Neural progenitor cell (in vitro differentiated cells): ENCODE measurements at regions not wholly inside any gene's neighbourhood (a gene's known extent, or its start where the extent isn't known, plus 50 kb on each side); places are given as distances from the start of the nearest gene placed in this dataset.

Experiments used
- DNase-seq: peaks from one replicate; pipeline ENCODE4 v3.0.0-alpha.2; 2016; ENCODE audit warnings: low spot score
- H2AFZ ChIP-seq: fragments of 200-600 bp; sonication (generic); replicated peaks from 2 replicates; pipeline ENCODE4 v1.6.1; 2016; ENCODE audit warnings: antibody characterized with exemption
- H3F3A ChIP-seq: fragments of 200-600 bp; sonication (generic); 2 replicates; pipeline ENCODE4 v1.6.1; 2016; ENCODE audit warnings: antibody characterized with exemption, low read depth
- H3K27ac ChIP-seq: fragments of 200-600 bp; sonication (generic); 2 replicates; pipeline ENCODE4 v1.5.1; 2016; ENCODE audit warnings: mild to moderate bottlenecking
- H3K27me3 ChIP-seq: fragments of 200-600 bp; sonication (generic); 2 replicates; pipeline ENCODE4 v1.6.1; 2016; ENCODE audit warnings: mild to moderate bottlenecking, moderate library complexity
- H3K36me3 ChIP-seq: fragments of 200-600 bp; sonication (generic); 2 replicates; pipeline ENCODE4 v1.5.1; 2016
- H3K4me1 ChIP-seq: fragments of 200-600 bp; sonication (generic); 2 replicates; pipeline ENCODE4 v1.6.1; 2016; ENCODE audit warnings: mixed run types
- H3K4me2 ChIP-seq: fragments of 200-600 bp; sonication (generic); 2 replicates; pipeline ENCODE4 v1.6.1; 2016
- H3K4me3 ChIP-seq: fragments of 200-600 bp; sonication (generic); 2 replicates; pipeline ENCODE4 v1.5.1; 2016
- H3K79me2 ChIP-seq: fragments of 200-600 bp; sonication (generic); 2 replicates; pipeline ENCODE4 v1.6.1; 2016; ENCODE audit warnings: low read depth
- H3K9ac ChIP-seq: fragments of 200-600 bp; sonication (generic); 2 replicates; pipeline ENCODE4 v1.6.1; 2016
- H3K9me3 ChIP-seq: fragments of 200-600 bp; sonication (generic); 2 replicates; pipeline ENCODE4 v1.5.1; 2016; ENCODE audit warnings: low read depth
- H4K20me1 ChIP-seq: fragments of 200-600 bp; sonication (generic); 2 replicates; pipeline ENCODE4 v1.6.1; 2016; ENCODE audit warnings: low read depth
- H3K27ac Mint-ChIP-seq: 3 replicates; pipeline ENCODE4 v1.8.0; 2021; ENCODE audit warnings: mixed read lengths
- H3K27me3 Mint-ChIP-seq: 2 replicates; pipeline ENCODE4 v1.8.0; 2022; ENCODE audit warnings: low read depth, mild to moderate bottlenecking, inconsistent platforms, moderate library complexity, mixed read lengths; ENCODE audit not compliant: insufficient read depth
- H3K36me3 Mint-ChIP-seq: 3 replicates; pipeline ENCODE4 v1.8.0; 2021; ENCODE audit warnings: mixed read lengths
- H3K4me1 Mint-ChIP-seq: 3 replicates; pipeline ENCODE4 v1.8.0; 2021; ENCODE audit warnings: mixed read lengths
- H3K4me3 Mint-ChIP-seq: 3 replicates; pipeline ENCODE4 v1.8.0; 2021; ENCODE audit warnings: mild to moderate bottlenecking, moderate library complexity, mixed read lengths
- H3K9me3 Mint-ChIP-seq: 3 replicates; pipeline ENCODE4 v1.8.0; 2020; ENCODE audit warnings: mixed read lengths
- EZH2 ChIP-seq: fragments of 200-600 bp; sonication (generic); IDR thresholded peaks from 2 replicates; pipeline ENCODE4 v1.6.1; 2017; ENCODE audit warnings: antibody characterized with exemption, mild to moderate bottlenecking, moderate library complexity
- EZH2phosphoT487 ChIP-seq: fragments of 200-600 bp; sonication (generic); IDR thresholded peaks from 2 replicates; pipeline ENCODE4 v1.6.1; 2017; ENCODE audit warnings: antibody characterized with exemption
- TF ChIP-seq, protein P1 (sequence below): fragments of 200-600 bp; sonication (generic); IDR thresholded peaks from 2 replicates; pipeline ENCODE4 v1.5.1; 2017; ENCODE audit warnings: antibody characterized with exemption, mild to moderate bottlenecking

DNA sequence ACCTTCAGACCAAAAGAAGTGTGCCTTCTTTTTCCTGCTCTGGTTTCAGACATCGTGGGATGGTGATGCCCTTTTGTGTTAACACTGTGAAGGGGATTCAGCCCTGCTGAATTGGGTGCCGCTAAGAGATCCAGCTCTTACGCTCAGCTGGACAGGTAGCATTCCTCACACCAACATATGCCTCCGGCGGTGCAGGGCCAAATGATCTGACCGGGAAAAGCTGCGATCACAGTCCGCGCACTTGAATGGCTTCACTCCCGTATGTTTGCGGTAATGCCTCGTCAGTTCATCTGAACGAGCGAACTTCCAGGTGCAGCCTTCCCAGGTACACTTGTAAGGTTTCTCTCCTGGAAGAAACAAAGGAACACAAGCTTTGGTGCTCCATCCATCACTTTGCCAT is 438.9 kb downstream of the KLF12 start:
- H4K20me1 ChIP-seq: no peaks in the 10 kb centered on the region
- no peaks in the 10 kb centered on the region for H3K27me3 ChIP-seq
- no peaks in the 10 kb centered on the region for H3K36me3 ChIP-seq
- H3K79me2 ChIP-seq: no peaks in the 10 kb centered on the region
- no peaks in the 10 kb centered on the region for H3K9me3 ChIP-seq
- peaks cover 12% of the 10 kb centered on the region for H3K4me1 ChIP-seq
- no peak for DNase-seq
- TF ChIP-seq, protein P1, sequence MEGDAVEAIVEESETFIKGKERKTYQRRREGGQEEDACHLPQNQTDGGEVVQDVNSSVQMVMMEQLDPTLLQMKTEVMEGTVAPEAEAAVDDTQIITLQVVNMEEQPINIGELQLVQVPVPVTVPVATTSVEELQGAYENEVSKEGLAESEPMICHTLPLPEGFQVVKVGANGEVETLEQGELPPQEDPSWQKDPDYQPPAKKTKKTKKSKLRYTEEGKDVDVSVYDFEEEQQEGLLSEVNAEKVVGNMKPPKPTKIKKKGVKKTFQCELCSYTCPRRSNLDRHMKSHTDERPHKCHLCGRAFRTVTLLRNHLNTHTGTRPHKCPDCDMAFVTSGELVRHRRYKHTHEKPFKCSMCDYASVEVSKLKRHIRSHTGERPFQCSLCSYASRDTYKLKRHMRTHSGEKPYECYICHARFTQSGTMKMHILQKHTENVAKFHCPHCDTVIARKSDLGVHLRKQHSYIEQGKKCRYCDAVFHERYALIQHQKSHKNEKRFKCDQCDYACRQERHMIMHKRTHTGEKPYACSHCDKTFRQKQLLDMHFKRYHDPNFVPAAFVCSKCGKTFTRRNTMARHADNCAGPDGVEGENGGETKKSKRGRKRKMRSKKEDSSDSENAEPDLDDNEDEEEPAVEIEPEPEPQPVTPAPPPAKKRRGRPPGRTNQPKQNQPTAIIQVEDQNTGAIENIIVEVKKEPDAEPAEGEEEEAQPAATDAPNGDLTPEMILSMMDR: no peak
- TF ChIP-seq EZH2phosphoT487 (no peak), EZH2 (no peak)
- Mint-ChIP-seq H3K36me3 (peaks cover 19% of the 10 kb centered on the region), H3K27me3 (peaks cover 2% of the 10 kb centered on the region), H3K9me3 (no peaks in the 10 kb centered on the region), H3K27ac (no peak overlapping the region), H3K4me3 (no peak overlapping the region), H3K4me1 (peaks cover 3% of the 10 kb centered on the region)
- no peak overlapping the region for H3K4me2 ChIP-seq
- H3K27ac ChIP-seq: no peak overlapping the region
- peaks cover 4% of the 10 kb centered on the region for H3F3A ChIP-seq
- no peak overlapping the region for H3K4me3 ChIP-seq
- H2AFZ ChIP-seq: no peak overlapping the region
- no peak overlapping the region for H3K9ac ChIP-seq

DNA sequence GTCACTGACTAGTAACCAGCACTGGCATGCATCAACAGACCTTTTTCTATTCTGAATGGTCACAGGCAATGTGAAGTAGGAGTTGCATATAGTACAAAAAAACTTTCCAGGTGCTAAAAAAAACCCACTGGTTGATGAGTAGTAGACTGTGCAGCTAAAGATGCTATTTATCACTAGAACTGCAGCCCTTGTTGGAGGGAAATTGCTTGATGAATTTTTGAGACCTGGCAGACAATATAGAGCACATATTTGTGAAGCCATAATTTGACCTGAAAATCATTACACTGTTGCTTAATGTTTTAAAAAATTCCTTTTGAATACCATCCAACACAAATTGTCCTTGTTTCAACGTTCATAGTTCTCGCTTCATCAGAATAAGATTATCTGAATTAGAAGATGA is 441.0 kb downstream of the KLF12 start:
- Mint-ChIP-seq H3K4me1 (peaks cover 3% of the 10 kb centered on the region), H3K27ac (no peak overlapping the region), H3K36me3 (peaks cover 19% of the 10 kb centered on the region), H3K27me3 (peaks cover 2% of the 10 kb centered on the region), H3K9me3 (no peaks in the 10 kb centered on the region), H3K4me3 (no peak overlapping the region)
- H3K9me3 ChIP-seq: no peaks in the 10 kb centered on the region
- peaks cover 4% of the 10 kb centered on the region for H3F3A ChIP-seq
- H3K4me1 ChIP-seq: peaks cover 17% of the 10 kb centered on the region
- H4K20me1 ChIP-seq: no peaks in the 10 kb centered on the region
- no peak overlapping the region for H3K4me3 ChIP-seq
- no peak for DNase-seq
- TF ChIP-seq, protein P1: no peak
- TF ChIP-seq EZH2 (no peak), EZH2phosphoT487 (no peak)
- no peaks in the 10 kb centered on the region for H3K27me3 ChIP-seq
- H3K4me2 ChIP-seq: no peak overlapping the region
- H2AFZ ChIP-seq: no peak overlapping the region
- no peaks in the 10 kb centered on the region for H3K79me2 ChIP-seq
- H3K36me3 ChIP-seq: no peaks in the 10 kb centered on the region
- H3K9ac ChIP-seq: no peak overlapping the region
- H3K27ac ChIP-seq: no peak overlapping the region

DNA sequence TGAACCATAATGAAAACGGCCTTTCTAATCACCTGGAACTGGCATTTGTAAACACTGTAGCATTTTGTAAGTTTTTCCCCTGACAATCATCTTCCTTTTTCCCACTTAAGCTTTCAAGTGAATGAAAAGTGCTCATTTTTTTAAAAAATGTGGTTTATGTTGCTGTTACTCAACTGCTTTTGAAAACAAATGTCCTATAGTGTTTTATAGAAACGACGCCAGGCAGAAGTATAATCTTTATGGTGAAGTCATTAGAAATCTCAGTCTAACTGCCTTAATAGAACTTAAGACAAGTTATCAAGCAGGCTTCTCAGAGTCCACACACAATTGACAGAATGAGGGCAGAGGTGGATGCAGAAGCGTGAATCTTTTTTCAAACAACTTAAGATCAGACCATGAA is 442.3 kb downstream of the KLF12 start:
- Histone ChIP-seq H3K9ac (no peak overlapping the region), H3K27ac (no peak overlapping the region), H3K79me2 (no peaks in the 10 kb centered on the region), H2AFZ (no peak overlapping the region), H3K4me2 (no peak overlapping the region), H3K27me3 (no peaks in the 10 kb centered on the region), H3K4me3 (no peak overlapping the region), H3K4me1 (peaks cover 12% of the 10 kb centered on the region), H3K36me3 (no peaks in the 10 kb centered on the region), H3F3A (peaks cover 4% of the 10 kb centered on the region), H3K9me3 (no peaks in the 10 kb centered on the region), H4K20me1 (no peaks in the 10 kb centered on the region)
- TF ChIP-seq, protein P1: no peak
- TF ChIP-seq EZH2 (no peak), EZH2phosphoT487 (no peak)
- Mint-ChIP-seq H3K9me3 (no peaks in the 10 kb centered on the region), H3K27me3 (peaks cover 2% of the 10 kb centered on the region), H3K36me3 (peaks cover 16% of the 10 kb centered on the region), H3K4me1 (no peaks in the 10 kb centered on the region), H3K27ac (no peak overlapping the region), H3K4me3 (no peak overlapping the region)
- no peak for DNase-seq

DNA sequence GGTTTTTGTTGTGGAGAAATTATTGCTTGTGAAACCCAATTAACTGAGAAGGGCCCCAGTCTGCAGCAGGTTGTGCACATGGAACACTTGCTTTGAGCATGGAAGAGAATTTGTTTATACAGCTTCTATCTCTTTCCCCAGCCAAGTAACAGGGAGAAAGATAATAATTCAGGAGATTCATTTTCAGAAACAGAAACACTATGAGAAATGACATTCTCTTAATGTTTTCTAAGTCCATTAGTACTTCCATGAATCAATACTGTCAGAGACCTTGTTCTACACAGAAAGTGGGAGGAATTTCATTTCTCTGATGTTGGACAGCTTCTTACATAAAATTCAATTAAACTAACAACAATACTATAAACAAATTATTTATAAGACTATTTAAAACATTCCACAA is 446.3 kb downstream of the KLF12 start:
- no peaks in the 10 kb centered on the region for H3K27me3 ChIP-seq
- DNase-seq: no peak
- H3K27ac ChIP-seq: no peak overlapping the region
- peaks cover 1% of the 10 kb centered on the region for H3K36me3 Mint-ChIP-seq
- H3K27ac Mint-ChIP-seq: no peak overlapping the region
- H3K9ac ChIP-seq: no peak overlapping the region
- H3K4me3 ChIP-seq: no peak overlapping the region
- no peaks in the 10 kb centered on the region for H3K9me3 ChIP-seq
- H3K36me3 ChIP-seq: no peaks in the 10 kb centered on the region
- H3K4me1 Mint-ChIP-seq: peaks cover 3% of the 10 kb centered on the region
- H3K27me3 Mint-ChIP-seq: no peaks in the 10 kb centered on the region
- H2AFZ ChIP-seq: no peak overlapping the region
- H3K4me3 Mint-ChIP-seq: no peak overlapping the region
- H3K4me2 ChIP-seq: no peak overlapping the region
- no peak for TF ChIP-seq EZH2phosphoT487
- TF ChIP-seq, protein P1: no peak
- no peak for TF ChIP-seq EZH2
- peaks cover 8% of the 10 kb centered on the region for H3K4me1 ChIP-seq
- H3F3A ChIP-seq: no peaks in the 10 kb centered on the region
- H3K79me2 ChIP-seq: no peaks in the 10 kb centered on the region
- no peaks in the 10 kb centered on the region for H3K9me3 Mint-ChIP-seq
- H4K20me1 ChIP-seq: no peaks in the 10 kb centered on the region
